HG03108 (cell line): ENCODE measurements at regions not wholly inside any gene's neighbourhood (a gene's known extent, or its start where the extent isn't known, plus 50 kb on each side); places are given as distances from the start of the nearest gene placed in this dataset.
"Not testable (repeated sequence)": the region's sequence is repeated elsewhere in the genome, so short reads cannot be mapped to it uniquely, and the experiment has no call there.

Source experiments
- ATAC-seq: cut with Tn5 transposase; IDR thresholded peaks from one replicate; pipeline ENCODE4 v1.9.1; 2021; ENCODE audit warnings: moderate library complexity; ENCODE audit not compliant: unreplicated experiment

GRCh38 chr2:83470928-83471327 is 988.2 kb downstream of the SUCLG1 start:
- no peak for ATAC-seq

- no peak for ATAC-seq
Measured at GRCh38 chr2:83464444-83464843, 994.6 kb downstream of the SUCLG1 start.

GRCh38 chr2:83462881-83463280 is 996.2 kb downstream of the SUCLG1 start:
- ATAC-seq = no peak

GRCh38 chr2:83461135-83461534 is 997.9 kb downstream of the SUCLG1 start:
- no peak for ATAC-seq

- ATAC-seq = no peak
Measured at GRCh38 chr2:83459456-83459855, 999.6 kb downstream of the SUCLG1 start.

GRCh38 chr2:83435989-83436388 is 1023.1 kb downstream of the SUCLG1 start:
- ATAC-seq = no peak

- no peak for ATAC-seq
Measured at GRCh38 chr2:83420993-83421392, 1038.1 kb downstream of the SUCLG1 start.

- no peak for ATAC-seq
Measured at GRCh38 chr2:83394134-83394904, 1064.8 kb downstream of the SUCLG1 start.

- no peak for ATAC-seq
Measured at GRCh38 chr2:83388804-83389203, 1070.3 kb downstream of the SUCLG1 start.

GRCh38 chr2:83386549-83386948 is 1072.5 kb downstream of the SUCLG1 start:
- no peak for ATAC-seq

- no peak for ATAC-seq
Measured at GRCh38 chr2:83378921-83379320, 1080.2 kb downstream of the SUCLG1 start.

GRCh38 chr2:83376731-83377130 is 1082.3 kb downstream of the SUCLG1 start:
- ATAC-seq = no peak

GRCh38 chr2:83370419-83370762 is 1088.7 kb downstream of the SUCLG1 start:
- ATAC-seq = no peak

- no peak for ATAC-seq
Measured at GRCh38 chr2:83369601-83370418, 1089.3 kb downstream of the SUCLG1 start.

- no peak for ATAC-seq
Measured at GRCh38 chr2:83368916-83369315, 1090.2 kb downstream of the SUCLG1 start.

GRCh38 chr2:83368461-83368860 is 1090.6 kb downstream of the SUCLG1 start:
- no peak for ATAC-seq

- ATAC-seq = no peak
Measured at GRCh38 chr2:83365476-83365875, 1093.6 kb downstream of the SUCLG1 start.

GRCh38 chr2:83364264-83364663 is 1094.8 kb downstream of the SUCLG1 start:
- ATAC-seq = no peak

- not testable (repeated sequence) for ATAC-seq
Measured at GRCh38 chr2:83363138-83363537, 1095.9 kb downstream of the SUCLG1 start.

GRCh38 chr2:83359336-83359735 is 1099.7 kb downstream of the SUCLG1 start:
- no peak for ATAC-seq

GRCh38 chr2:83342860-83343329 is 1116.2 kb downstream of the SUCLG1 start:
- ATAC-seq = no peak

GRCh38 chr2:83340424-83340823 is 1118.7 kb downstream of the SUCLG1 start:
- no peak for ATAC-seq
